GM19455 (cell line): ENCODE measurements at regions not wholly inside any gene's neighbourhood (a gene's known extent, or its start where the extent isn't known, plus 50 kb on each side); places are given as distances from the start of the nearest gene placed in this dataset.
"Not testable (repeated sequence)": the region's sequence is repeated elsewhere in the genome, so short reads cannot be mapped to it uniquely, and the experiment has no call there.

ENCODE experiments used
- ATAC-seq: cut with Tn5 transposase; IDR thresholded peaks from one replicate; pipeline ENCODE4 v1.9.1; 2021; ENCODE audit not compliant: unreplicated experiment

DNA sequence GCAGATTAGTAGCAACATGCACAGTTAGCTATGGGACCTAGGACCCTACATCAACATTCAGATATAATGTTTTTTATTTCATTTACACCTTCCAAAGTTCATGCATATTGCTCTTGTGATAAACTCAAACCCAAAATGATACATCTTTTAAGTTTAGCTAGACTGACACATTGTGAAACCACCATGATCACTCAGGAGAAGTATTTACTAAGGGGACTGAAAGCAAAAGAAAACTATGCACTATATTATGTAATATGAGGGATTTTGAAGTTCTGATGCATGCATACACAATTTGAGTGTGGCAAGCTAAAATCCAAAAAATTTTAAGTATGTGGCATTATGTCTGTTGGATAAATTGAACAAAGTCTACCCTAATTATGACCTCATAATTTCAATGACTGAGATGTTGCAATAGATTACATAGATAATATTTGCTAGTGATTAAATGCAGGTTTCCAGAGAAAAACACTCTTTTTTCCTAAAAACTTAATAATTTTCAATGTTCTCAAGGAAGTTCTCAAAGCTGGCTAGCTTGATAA is 914.8 kb upstream of the GRIA3 start:
- ATAC-seq: no peak

DNA sequence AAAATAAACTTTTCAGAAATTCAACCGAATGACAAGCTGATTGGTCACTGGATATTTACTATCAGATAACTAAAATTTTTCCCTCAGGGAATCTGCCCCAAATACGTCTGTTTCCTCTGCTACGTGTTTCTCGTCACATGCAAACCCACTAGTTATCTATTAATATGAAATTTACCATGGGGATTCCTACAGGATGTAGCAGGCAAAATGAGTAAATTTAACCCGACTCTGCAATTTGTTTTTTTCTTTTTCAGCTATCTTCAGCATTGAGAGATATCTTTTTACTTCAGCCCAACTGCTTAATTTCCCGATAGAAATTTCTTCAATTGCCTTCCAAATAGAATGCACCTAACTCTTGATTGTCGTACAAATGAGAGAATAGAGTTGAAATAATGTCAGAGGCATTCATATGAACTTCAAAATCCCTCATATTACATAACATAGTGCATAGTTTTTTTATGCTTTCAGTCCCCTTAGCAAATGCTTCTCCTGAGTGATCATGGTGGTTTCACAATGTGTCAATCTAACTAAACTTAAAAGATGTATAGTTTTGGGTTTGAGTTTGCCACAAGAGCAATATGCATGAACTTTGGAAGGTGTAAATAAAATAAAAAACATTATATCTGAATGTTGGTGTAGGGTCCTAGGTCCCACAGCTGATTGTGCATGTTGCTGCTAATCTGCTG is 913.1 kb upstream of the GRIA3 start:
- no peak for ATAC-seq

DNA sequence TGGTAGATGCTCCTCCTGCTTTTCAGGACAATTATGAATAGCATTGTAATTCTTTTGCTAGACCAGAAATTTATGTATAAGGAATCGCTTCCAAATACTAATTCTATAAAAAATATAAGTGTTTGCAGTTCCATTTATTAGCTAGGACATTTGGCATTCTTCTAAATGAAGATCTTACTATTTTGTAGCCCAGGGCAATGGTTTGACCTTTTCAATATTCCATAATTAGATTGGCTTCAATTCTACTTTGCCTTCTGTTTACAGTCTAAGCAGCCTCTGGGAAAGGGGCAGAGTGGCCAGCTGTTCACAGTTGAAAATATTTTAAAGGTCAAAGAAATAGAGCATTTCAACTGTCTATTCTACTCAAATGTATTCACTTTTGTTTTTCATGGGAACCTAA is 912.1 kb upstream of the GRIA3 start:
- ATAC-seq: no peak

DNA sequence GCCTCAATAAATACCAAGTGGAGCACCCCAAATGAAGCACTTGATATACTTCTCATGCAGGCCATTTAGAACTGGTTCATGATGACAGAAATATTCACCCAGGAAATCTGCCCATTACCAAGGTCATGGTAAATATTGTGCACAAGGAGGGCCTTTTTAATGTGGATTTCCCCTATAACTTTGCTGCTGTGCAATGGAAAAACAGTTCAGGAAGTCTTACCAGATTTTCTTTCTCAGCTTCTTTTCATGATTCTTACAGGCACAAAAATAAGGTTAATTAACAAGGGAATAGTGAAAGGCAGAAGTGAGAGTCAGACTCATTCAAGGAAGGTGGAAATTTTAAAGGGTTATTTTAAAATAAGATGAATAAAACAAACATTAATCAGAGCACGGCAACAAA is 904.3 kb upstream of the GRIA3 start:
- ATAC-seq: no peak

DNA sequence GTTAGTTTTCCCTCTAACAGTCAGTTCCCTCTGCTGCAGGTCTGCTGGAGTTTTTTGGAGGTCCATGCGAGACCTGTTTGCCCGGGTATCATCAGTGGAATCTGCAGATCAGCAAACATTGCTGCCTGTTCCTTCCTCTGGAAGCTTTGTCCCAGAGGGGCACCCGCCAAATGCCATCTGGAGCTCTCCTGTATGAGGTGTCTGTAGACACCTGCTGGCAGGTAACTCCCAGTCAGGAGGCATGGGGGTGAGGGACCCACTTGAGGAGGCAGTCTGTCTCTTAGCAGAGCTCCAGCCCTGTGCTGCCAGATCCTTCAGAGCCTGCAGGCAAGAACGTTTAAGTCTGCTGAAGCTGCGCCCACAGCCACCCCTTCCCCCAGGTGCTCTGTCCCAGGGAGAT is 884.3 kb upstream of the GRIA3 start:
- not testable (repeated sequence) for ATAC-seq

DNA sequence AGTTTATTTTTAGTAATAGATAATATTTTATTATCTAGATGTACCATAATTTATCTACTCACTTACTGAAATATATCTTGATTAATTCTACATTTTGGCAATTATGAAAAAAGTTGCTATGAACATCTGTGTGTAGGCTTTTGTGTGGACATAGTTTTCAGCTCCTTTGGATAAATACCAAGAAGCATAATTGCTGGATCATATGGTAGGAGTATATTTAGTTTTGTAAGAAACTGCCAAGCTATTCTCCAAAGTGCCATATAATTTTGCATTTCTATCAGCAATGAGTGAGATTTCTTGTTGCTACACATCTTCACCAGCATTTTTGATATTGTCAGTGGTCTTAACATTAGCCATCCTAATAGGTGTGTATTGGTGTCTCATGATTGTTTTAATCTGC is 882.6 kb upstream of the GRIA3 start:
- ATAC-seq: no peak

DNA sequence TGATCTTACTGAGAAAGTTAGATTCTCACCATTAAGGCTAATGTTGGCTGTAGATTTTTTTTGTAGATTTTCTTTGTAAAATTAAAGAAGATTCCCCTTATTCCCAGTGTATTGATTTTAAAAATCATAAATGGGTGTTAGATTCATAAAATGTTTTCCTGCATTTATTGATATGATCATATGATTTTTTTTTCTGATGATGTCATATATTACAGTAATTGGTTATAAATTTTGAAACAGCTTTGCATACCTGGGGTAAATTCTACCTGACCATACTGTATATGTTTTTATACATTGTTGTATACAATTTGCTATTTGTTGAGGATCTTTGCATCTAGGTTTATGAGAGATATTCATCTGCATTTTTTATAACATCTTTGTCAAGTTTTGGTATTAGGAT is 880.3 kb upstream of the GRIA3 start:
- ATAC-seq: no peak

DNA sequence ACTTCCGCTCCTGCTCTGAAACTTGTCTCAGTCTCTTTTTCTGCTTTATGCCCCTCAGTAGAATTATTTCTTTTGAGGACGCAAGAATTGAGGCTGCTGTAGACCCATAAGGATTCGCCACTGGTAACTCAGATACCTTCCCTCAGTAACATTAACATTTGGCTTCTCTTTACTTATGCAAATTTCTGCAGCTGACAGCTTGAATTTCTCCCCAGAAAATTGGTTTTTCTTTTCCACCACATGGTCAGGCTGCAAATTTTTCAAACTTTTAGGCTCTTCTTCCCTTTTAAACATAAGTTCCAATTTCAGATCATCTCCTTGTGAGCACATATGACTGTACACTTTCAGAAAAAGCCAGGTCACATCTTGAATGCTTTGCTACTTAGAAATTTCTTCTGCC is 839.3 kb upstream of the GRIA3 start:
- no peak for ATAC-seq

DNA sequence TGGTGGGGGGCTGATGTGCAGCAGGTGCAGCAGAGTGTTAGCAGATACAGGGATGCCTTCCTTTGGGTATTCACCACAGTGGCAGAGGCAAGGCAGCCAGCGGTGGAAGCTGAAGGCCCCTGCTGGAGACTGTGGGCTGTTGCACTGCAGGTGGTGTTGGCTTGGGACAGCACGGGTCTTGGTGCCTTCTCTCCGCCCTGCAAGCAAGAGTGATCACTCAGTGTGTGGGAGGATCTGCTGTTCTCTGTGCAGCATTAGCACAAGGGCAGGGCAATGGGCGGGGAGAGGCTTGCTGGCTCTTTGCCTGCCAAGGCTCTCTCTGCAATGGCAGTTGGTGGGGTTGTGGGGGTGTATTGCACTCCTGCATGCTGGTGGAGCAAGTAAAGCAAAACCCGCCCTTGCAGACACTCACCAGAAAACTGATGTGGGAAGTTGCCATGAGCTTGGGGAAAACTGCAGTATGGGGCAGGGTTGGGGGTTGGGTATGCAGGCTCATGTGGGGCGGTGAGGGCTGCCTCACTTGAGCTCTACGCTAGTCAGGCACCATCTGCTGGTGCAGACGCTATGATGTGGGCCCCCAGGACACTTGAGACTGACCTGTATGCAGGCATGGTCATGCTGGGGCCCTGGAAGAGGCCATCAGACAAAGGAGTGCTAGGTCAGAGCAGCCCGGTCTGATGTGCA is 820.8 kb upstream of the GRIA3 start:
- ATAC-seq: no peak

DNA sequence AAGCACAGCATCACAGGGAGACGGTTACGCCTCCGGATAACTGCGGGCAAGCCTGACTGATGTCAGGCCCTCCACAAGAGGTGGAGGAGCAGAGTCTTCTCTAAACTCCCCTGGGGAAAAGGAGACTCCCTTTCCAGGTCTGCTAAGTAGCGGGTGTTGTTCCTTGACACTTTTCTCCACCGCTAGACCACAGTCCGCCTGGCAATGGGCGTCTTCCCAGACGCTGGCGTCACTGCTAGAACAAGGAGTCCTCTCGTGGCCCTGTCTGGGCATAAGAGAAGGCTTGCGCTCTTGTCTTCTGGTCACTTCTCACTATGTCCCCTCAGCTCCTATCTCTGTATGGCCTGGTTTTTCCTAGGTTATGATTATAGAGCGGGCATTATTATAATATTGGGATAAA is 808.5 kb upstream of the GRIA3 start:
- ATAC-seq: not testable (repeated sequence)

DNA sequence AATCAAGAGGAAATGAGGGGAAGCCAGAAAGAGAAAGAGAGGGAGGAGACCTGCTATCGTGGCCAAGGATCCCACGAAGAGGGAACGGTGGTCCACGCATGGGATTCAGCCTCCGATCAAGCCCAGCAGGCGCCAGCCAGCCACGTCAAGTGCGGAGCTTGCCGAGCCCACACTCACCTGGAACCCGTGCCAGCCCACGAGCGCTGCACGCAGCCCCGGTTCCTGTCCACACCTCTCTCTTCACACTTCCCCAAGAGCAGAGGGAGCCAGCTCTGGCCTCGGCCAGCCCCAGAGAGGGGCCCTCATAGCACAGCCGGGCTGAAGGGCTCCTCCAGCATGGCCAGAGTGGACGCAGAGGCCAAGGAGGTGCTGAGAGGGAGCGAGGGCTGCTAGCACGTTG is 795.1 kb upstream of the GRIA3 start:
- ATAC-seq: no peak

DNA sequence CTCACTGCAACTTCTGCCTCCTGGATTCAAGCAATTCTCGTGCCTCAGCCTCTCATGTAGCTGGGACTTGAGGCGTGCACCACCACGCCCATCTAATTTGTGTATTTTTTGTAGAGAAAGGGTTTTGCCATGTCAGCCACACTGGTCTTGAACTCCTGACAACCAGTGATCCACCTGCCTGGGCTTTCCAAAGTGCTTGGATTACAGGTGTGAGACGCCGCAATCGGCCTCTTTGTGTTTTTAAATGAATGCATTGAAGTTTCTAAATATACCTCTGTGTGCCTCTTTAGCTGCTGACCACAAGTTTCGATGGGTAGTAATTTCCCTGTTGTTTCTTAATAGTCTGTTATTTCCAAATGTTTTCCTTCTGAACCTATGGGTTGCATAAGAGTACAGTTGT is 765.3 kb upstream of the GRIA3 start:
- no peak for ATAC-seq

DNA sequence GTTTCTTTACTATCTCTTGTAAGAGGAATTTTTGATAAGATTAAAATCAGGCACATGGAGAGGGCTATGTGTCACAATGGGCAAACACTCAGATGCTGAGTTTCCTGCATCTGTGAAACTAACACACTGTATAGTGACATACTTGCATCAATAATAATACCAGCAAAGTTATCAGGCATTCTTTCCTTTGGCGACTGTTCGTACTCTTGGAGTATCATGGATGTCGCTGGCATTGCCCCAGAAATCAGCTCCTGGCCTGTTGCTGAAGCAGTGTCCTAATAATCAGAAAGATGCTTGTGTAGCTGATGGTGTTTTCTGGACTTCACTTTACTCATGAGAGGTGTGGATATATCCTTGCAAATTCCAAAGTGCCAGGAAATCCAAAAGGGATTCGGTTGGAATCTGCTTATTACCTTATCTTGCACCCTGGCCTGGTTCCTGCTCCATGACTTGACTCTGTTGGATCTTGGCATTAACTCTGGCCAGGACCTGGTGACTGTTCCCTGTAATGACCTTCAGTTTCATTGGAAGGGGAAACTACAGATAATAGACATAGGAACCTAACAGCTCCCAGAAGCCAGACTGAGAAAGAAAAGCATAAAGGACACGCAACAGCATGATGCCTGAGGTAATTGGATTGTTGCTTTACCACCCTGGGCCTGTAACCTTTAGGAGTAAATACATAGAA is 762.5 kb upstream of the GRIA3 start:
- no peak for ATAC-seq

DNA sequence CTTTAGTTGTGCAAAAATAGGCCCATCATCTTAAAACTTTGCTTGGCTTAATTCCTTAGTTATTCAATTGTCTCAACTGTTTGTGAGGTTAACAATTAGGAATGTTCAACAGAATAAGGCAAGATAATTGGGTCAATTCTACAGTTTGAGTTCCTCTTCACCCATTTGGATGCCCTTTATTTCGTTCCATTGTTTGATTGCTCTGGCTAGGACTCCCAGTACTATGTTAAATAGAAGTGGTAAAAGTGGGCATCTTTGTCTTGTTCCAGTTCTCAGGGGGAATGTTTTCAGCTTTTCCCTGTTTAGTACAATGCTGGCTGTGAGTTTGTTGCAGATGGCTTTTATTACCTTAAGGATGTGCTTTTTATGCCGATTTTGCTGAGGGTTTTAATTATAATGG is 761.5 kb upstream of the GRIA3 start:
- ATAC-seq: no peak

DNA sequence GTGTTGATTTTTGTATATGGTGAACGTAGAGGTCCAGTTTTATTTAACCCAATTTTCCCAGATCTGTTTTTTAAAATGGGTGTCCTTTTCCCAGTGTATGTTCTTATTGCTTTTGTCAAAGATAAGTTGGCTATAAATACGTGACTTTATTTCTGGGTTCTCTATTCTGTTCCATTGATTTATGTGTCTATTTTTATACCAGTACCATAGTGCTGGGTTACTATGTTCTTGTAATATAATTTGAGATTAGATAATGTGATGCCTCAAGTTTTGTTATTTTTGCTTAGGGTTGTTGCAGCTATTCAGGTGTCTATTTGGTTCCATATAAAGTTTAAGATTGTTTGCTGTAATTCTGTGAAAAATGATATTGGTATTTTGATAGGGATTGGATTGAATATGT is 749.1 kb upstream of the GRIA3 start:
- no peak for ATAC-seq

DNA sequence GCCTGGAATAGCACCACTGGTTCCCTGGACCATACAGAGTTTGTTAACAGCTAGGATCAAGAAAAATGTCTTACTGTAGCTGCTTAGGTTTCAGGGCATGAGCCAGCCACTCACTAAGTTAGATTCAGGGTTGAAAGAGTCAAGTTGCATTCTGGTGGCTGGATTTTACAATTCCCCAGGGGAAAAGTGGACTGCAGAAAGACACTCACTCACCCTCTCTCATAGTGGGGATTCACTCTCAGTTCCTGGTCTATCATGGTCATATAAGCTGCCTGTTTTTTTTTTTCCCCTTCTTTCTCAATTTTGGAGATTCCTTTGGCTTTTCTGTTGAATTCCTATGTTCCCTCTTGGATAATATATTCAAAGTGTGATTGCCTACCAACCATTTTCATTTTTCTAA is 744.2 kb upstream of the GRIA3 start:
- no peak for ATAC-seq

DNA sequence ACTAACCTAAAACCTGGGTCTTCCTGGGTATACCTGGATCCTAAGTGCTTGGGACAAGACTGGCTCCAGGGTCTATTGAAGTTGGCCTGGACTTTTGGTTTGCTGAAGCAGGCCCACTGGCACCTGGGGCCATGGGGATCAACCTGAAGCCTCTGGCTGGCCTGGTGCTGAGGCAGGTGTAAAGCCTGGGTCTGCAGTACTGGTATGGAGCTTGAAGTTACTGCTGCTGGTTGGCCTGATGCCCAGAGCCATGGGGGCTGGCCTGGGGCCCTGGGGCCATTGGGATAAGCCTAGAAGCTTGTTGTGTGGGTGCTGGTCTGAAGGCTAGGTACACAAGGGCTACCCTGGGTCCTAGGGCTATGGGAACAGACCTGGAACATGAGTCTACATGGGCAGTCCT is 743.2 kb upstream of the GRIA3 start:
- ATAC-seq: no peak

DNA sequence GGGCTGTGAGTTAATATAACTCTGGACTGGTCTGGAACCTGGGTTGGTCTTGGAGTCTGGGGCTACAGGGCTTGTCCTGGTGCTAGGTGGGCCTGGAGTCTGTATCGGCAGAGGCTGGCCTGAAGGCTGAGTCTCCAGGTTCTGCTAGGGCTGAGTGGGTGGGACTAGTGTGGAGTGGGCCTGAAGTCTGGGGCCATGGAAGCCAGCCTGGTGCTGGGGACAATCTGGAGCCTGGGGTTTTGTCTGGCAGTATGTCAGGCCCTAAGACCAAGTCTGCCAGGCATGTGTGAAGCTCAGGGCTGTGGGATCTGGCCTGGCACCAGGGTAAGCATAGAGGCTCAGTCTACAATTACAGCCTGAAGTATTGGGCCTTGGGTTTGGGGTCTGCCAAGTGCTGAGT is 742.6 kb upstream of the GRIA3 start:
- ATAC-seq: no peak

DNA sequence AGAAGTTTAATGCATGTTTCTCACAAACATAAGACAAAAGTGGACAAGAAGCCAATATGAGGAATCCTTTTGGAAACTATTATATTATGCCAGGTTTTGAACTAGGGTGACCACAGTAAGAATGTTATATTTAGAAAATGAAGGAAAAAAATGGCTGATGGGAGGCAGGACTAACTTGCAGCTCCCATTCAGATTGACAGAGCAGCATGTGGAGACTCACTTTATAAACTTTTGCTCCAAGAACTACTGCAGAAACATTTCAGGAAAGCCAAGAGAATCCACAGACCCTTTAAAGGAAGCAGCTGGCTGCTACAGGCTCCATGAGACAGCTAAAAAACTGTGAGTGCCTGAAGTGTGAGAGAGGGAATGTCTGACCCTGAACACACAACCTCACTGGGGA is 738.6 kb upstream of the GRIA3 start:
- no peak for ATAC-seq

DNA sequence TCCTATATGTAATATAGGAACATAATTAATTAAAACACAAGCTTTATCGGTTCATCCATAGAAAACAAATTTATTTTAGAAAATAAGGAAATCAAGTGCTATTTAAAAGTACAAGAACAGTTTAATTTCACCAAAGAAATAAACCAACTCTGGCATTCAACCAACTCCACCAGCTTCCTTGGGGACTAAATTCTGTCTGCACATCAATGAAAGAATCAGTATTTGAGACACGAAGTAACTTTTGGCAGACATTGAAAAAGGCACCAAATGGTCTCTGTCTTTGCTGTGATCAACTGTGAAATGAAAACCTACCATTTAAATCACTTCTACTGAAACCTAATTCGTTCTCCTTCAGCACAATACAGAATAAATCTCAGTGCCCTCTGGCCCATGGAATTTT is 719.7 kb upstream of the GRIA3 start:
- ATAC-seq: no peak

DNA sequence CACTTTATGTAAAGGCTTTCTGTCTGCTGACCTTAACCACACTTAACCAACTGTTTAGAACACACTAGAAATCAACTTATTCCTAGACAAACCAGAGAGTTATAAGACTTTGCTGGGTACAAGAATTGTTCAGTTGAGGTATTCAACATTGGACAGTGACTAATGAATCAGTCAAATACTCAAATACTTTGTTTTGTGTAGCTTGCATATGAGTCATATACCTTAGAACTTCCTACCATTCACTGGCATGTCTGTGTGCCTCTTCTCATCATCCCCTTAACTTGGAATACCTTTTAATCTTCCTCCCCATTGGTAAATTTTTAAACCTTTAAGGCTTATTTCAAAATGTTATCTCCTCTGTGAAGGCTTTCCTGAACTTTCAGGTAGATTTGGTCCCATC is 708.8 kb upstream of the GRIA3 start:
- ATAC-seq: no peak

DNA sequence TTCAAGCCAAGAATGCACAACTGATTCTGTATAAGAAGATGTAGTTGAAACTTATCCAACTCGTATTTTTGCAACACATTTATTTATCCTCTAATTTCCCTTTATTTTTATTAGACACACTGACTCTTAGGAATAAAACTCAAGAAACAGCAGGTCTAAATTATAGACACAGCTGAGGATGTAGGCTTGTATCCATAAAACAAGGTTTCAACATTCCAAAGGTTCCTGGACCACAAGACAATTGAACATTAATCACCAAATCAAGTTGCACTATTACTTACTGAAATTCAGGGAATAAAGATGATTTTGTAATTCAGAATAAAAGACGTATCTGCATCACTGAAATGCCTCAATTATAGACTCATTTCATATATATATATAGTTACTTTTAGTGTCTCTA is 683.5 kb upstream of the GRIA3 start:
- ATAC-seq: no peak
